ENCODE measurements at regions not wholly inside any gene's neighbourhood (a gene's known extent, or its start where the extent isn't known, plus 50 kb on each side); places are given as distances from the start of the nearest gene placed in this dataset.

DNA sequence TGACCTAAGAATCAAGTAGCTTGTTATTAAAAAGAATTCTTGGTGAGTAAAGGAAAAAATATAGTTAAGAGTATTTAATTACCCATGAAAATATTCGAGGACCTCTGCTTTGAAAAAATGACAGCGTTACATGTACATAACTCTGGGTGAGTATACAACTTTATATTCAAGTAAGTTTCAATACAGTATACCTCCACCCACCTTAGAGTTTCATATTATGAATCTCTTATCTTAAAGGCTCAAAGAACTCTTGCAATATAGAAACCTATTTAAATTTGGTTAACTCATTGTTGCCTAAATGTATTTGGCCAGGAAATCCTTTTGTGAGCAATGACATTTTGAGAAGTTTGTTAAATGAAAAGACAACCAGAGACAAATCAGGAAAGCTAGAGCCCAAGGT is 138.2 kb downstream of the QDPR start:
- Histone ChIP-seq H4K20me1 (ENCODE audit: insufficient read depth, low read length, poor library complexity, severe bottlenecking) (no peaks in the 10 kb centered on the region), H3K27me3 (ENCODE audit: insufficient read depth, low read length, poor library complexity, severe bottlenecking) (no peaks in the 10 kb centered on the region), H3K9ac (ENCODE audit: low read depth, low read length, poor library complexity, severe bottlenecking) (no peak overlapping the region), H3K79me2 (ENCODE audit: insufficient read depth, low read length) (no peaks in the 10 kb centered on the region), H3K36me3 (ENCODE audit: insufficient read depth, low read length) (no peaks in the 10 kb centered on the region), H3K9me3 (ENCODE audit: insufficient read depth, low read depth, low read length) (no peaks in the 10 kb centered on the region), H3K4me3 (ENCODE audit: low read length, poor library complexity, severe bottlenecking) (no peak overlapping the region), H3K4me2 (ENCODE audit: low read depth, low read length, poor library complexity, severe bottlenecking) (no peak overlapping the region), H3K4me1 (ENCODE audit: insufficient read depth, low read length, poor library complexity, severe bottlenecking) (no peaks in the 10 kb centered on the region), H2AFZ (ENCODE audit: low read length) (no peak overlapping the region), H3F3A (ENCODE audit: low read depth) (no peaks in the 10 kb centered on the region), H3K9me2 (replicated peaks; ENCODE audit: low read depth, low read length) (no peaks in the 10 kb centered on the region)
- TF ChIP-seq, protein P1, sequence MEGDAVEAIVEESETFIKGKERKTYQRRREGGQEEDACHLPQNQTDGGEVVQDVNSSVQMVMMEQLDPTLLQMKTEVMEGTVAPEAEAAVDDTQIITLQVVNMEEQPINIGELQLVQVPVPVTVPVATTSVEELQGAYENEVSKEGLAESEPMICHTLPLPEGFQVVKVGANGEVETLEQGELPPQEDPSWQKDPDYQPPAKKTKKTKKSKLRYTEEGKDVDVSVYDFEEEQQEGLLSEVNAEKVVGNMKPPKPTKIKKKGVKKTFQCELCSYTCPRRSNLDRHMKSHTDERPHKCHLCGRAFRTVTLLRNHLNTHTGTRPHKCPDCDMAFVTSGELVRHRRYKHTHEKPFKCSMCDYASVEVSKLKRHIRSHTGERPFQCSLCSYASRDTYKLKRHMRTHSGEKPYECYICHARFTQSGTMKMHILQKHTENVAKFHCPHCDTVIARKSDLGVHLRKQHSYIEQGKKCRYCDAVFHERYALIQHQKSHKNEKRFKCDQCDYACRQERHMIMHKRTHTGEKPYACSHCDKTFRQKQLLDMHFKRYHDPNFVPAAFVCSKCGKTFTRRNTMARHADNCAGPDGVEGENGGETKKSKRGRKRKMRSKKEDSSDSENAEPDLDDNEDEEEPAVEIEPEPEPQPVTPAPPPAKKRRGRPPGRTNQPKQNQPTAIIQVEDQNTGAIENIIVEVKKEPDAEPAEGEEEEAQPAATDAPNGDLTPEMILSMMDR (conservative IDR thresholded peaks at IDR 0.05; ENCODE audit: low read length): no peak
- TF ChIP-seq EZH2phosphoT487 (IDR thresholded peaks at IDR 0.05; ENCODE audit: borderline replicate concordance): no peak

GRCh38 chr4:17370818-17371217 is 141.1 kb downstream of the QDPR start:
- Histone ChIP-seq H3K9ac (ENCODE audit: low read depth, low read length, poor library complexity, severe bottlenecking) (no peak overlapping the region), H3K27me3 (ENCODE audit: insufficient read depth, low read length, poor library complexity, severe bottlenecking) (no peaks in the 10 kb centered on the region), H2AFZ (ENCODE audit: low read length) (no peak overlapping the region), H3F3A (ENCODE audit: low read depth) (no peaks in the 10 kb centered on the region), H3K4me3 (ENCODE audit: low read length, poor library complexity, severe bottlenecking) (no peak overlapping the region), H3K79me2 (ENCODE audit: insufficient read depth, low read length) (no peaks in the 10 kb centered on the region), H3K4me1 (ENCODE audit: insufficient read depth, low read length, poor library complexity, severe bottlenecking) (no peaks in the 10 kb centered on the region), H3K4me2 (ENCODE audit: low read depth, low read length, poor library complexity, severe bottlenecking) (no peak overlapping the region), H3K9me3 (ENCODE audit: insufficient read depth, low read depth, low read length) (no peaks in the 10 kb centered on the region), H3K36me3 (ENCODE audit: insufficient read depth, low read length) (no peaks in the 10 kb centered on the region), H4K20me1 (ENCODE audit: insufficient read depth, low read length, poor library complexity, severe bottlenecking) (no peaks in the 10 kb centered on the region), H3K9me2 (replicated peaks; ENCODE audit: low read depth, low read length) (no peaks in the 10 kb centered on the region)
- no peak for TF ChIP-seq EZH2phosphoT487 (IDR thresholded peaks at IDR 0.05; ENCODE audit: borderline replicate concordance)
- TF ChIP-seq, protein P1 (conservative IDR thresholded peaks at IDR 0.05; ENCODE audit: low read length): no peak

DNA sequence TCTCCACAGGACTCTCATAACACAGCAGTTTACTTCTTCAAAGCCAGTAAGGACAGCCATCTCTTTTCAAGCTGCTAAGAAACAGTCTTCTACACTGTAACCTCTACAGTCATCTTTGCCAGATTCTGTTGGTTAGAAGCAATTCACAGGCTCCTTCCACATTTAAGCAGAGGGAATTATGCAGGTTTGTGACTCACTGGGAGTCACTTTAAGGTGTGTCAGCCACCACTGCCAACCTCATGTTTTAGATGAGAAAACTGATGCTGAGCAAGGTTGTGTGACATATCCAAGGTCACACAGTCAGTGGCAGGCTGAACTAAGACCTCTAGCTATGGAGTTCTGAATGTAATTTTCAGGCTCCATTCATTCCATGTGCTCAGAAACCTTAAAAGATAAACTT is 143.5 kb downstream of the QDPR start:
- Histone ChIP-seq H3K4me1 (ENCODE audit: insufficient read depth, low read length, poor library complexity, severe bottlenecking) (no peaks in the 10 kb centered on the region), H2AFZ (ENCODE audit: low read length) (no peak overlapping the region), H3K9ac (ENCODE audit: low read depth, low read length, poor library complexity, severe bottlenecking) (no peak overlapping the region), H3K79me2 (ENCODE audit: insufficient read depth, low read length) (no peaks in the 10 kb centered on the region), H3F3A (ENCODE audit: low read depth) (no peaks in the 10 kb centered on the region), H3K4me2 (ENCODE audit: low read depth, low read length, poor library complexity, severe bottlenecking) (no peak overlapping the region), H3K4me3 (ENCODE audit: low read length, poor library complexity, severe bottlenecking) (no peak overlapping the region), H4K20me1 (ENCODE audit: insufficient read depth, low read length, poor library complexity, severe bottlenecking) (no peaks in the 10 kb centered on the region), H3K9me3 (ENCODE audit: insufficient read depth, low read depth, low read length) (no peaks in the 10 kb centered on the region), H3K36me3 (ENCODE audit: insufficient read depth, low read length) (no peaks in the 10 kb centered on the region), H3K9me2 (replicated peaks; ENCODE audit: low read depth, low read length) (no peaks in the 10 kb centered on the region), H3K27me3 (ENCODE audit: insufficient read depth, low read length, poor library complexity, severe bottlenecking) (no peaks in the 10 kb centered on the region)
- TF ChIP-seq, protein P1 (conservative IDR thresholded peaks at IDR 0.05; ENCODE audit: low read length): no peak
- no peak for TF ChIP-seq EZH2phosphoT487 (IDR thresholded peaks at IDR 0.05; ENCODE audit: borderline replicate concordance)

Measured in Loucy (cell line).